ENCODE measurements at regions not wholly inside any gene's neighbourhood (a gene's known extent, or its start where the extent isn't known, plus 50 kb on each side); places are given as distances from the start of the nearest gene placed in this dataset.

- DNase-seq = no peak
- intact Hi-C loops (cut with micrococcal nuclease; ENCODE audit: unreplicated experiment) = no loop called here
- Mint-ChIP-seq H3K4me1 (ENCODE audit: low read depth, unreplicated experiment) (no peaks in the 10 kb centered on the region), H3K27me3 (ENCODE audit: unreplicated experiment) (peaks cover 14% of the 10 kb centered on the region), H3K9me3 (ENCODE audit: low read depth, unreplicated experiment) (no peaks in the 10 kb centered on the region), H3K36me3 (ENCODE audit: insufficient read depth, unreplicated experiment) (peaks cover 4% of the 10 kb centered on the region), H3K4me3 (ENCODE audit: low read depth, unreplicated experiment) (no peak overlapping the region), H3K27ac (ENCODE audit: unreplicated experiment) (no peak overlapping the region)
- TF ChIP-seq CTCF (IDR thresholded peaks at IDR 0.05; ENCODE audit: unreplicated experiment) = no peak
- no TSS peak for BruUV-seq (replicated peaks)
- CTCF ChIA-PET = no interaction called here
Measured at GRCh38 chr9:88889386-88889785, 101.9 kb upstream of the S1PR3 start.

DNA sequence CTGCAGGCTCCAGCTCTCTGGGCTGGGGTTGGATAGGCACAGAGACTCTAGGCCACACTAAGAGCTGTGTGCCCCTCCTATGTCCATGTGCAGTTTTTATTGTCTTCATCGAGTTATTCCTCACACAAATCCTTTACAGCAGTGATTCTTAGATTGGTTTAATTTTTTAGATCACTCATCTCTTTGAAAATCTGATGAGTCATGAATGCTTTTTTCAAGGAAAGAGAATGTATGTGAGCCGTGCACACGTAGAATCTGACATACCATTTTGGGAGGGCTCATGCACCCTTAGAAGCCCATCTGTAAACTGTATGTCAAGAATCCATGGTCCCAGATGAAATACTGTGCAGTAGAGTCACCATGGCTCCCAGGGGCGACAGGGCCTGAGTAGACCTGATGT, 100.7 kb upstream of the S1PR3 start:
- no TSS peak for BruUV-seq (replicated peaks)
- DNase-seq = no peak
- H3K27me3 Mint-ChIP-seq (ENCODE audit: unreplicated experiment) = peaks cover 14% of the 10 kb centered on the region
- CTCF ChIA-PET = interaction anchor here (0.5 kb wide), 1 partner anchor 206 kb away, joined by 3 read pairs; no protein-coding TSS in a partner anchor
- TF ChIP-seq CTCF (IDR thresholded peaks at IDR 0.05; ENCODE audit: unreplicated experiment) = no peak
- no peak overlapping the region for H3K4me3 Mint-ChIP-seq (ENCODE audit: low read depth, unreplicated experiment)
- no peaks in the 10 kb centered on the region for H3K4me1 Mint-ChIP-seq (ENCODE audit: low read depth, unreplicated experiment)
- H3K36me3 Mint-ChIP-seq (ENCODE audit: insufficient read depth, unreplicated experiment) = peaks cover 4% of the 10 kb centered on the region
- no peaks in the 10 kb centered on the region for H3K9me3 Mint-ChIP-seq (ENCODE audit: low read depth, unreplicated experiment)
- H3K27ac Mint-ChIP-seq (ENCODE audit: unreplicated experiment) = no peak overlapping the region
- intact Hi-C loops (cut with micrococcal nuclease; ENCODE audit: unreplicated experiment) = no loop called here

- no peak overlapping the region for H3K4me3 Mint-ChIP-seq (ENCODE audit: low read depth, unreplicated experiment)
- TF ChIP-seq CTCF (IDR thresholded peaks at IDR 0.05; ENCODE audit: unreplicated experiment) = no peak
- intact Hi-C loops (cut with micrococcal nuclease; ENCODE audit: unreplicated experiment) = no loop called here
- no peaks in the 10 kb centered on the region for H3K9me3 Mint-ChIP-seq (ENCODE audit: low read depth, unreplicated experiment)
- H3K36me3 Mint-ChIP-seq (ENCODE audit: insufficient read depth, unreplicated experiment) = peaks cover 4% of the 10 kb centered on the region
- BruUV-seq (replicated peaks) = no TSS peak
- no peak for DNase-seq
- no peaks in the 10 kb centered on the region for H3K4me1 Mint-ChIP-seq (ENCODE audit: low read depth, unreplicated experiment)
- no peak overlapping the region for H3K27ac Mint-ChIP-seq (ENCODE audit: unreplicated experiment)
- H3K27me3 Mint-ChIP-seq (ENCODE audit: unreplicated experiment) = peaks cover 14% of the 10 kb centered on the region
- CTCF ChIA-PET = interaction anchor here (0.5 kb wide), 1 partner anchor 207 kb away, joined by 3 read pairs; no protein-coding TSS in a partner anchor
Measured at GRCh38 chr9:88891040-88891439, 100.2 kb upstream of the S1PR3 start.

DNA sequence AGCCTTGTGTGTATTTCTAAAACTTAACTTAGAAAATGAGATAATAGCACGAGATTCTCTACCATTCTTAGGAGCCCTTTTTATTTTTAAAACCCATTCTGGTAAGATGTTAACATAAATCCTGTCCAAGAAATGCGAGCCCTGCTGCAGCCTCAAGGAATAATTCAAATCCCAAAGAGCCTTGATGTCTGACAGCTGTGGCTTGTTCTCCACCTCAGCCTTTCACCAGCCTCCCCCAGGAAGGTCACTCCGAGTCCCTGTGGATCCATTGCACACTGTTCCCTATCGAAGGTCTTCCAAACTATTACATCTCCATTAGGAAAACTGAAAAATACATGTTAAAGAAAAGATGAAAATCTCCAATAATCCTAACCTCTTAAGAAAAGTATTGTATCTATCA, 98.5 kb upstream of the S1PR3 start:
- intact Hi-C loops (cut with micrococcal nuclease; ENCODE audit: unreplicated experiment) = no loop called here
- Mint-ChIP-seq H3K4me3 (ENCODE audit: low read depth, unreplicated experiment) (no peak overlapping the region), H3K36me3 (ENCODE audit: insufficient read depth, unreplicated experiment) (peaks cover 4% of the 10 kb centered on the region), H3K27ac (ENCODE audit: unreplicated experiment) (no peak overlapping the region), H3K4me1 (ENCODE audit: low read depth, unreplicated experiment) (no peaks in the 10 kb centered on the region), H3K27me3 (ENCODE audit: unreplicated experiment) (peaks cover 26% of the 10 kb centered on the region), H3K9me3 (ENCODE audit: low read depth, unreplicated experiment) (no peaks in the 10 kb centered on the region)
- CTCF ChIA-PET = no interaction called here
- no peak for DNase-seq
- TF ChIP-seq CTCF (IDR thresholded peaks at IDR 0.05; ENCODE audit: unreplicated experiment) = no peak
- no TSS peak for BruUV-seq (replicated peaks)

Data from Calu3 (cell line).